GM21360 (cell line): ENCODE measurements at regions not wholly inside any gene's neighbourhood (a gene's known extent, or its start where the extent isn't known, plus 50 kb on each side); places are given as distances from the start of the nearest gene placed in this dataset.

Source experiments
- ATAC-seq: cut with Tn5 transposase; IDR thresholded peaks from one replicate; pipeline ENCODE4 v1.9.1; 2021; ENCODE audit warnings: mild to moderate bottlenecking, moderate library complexity; ENCODE audit not compliant: unreplicated experiment

DNA sequence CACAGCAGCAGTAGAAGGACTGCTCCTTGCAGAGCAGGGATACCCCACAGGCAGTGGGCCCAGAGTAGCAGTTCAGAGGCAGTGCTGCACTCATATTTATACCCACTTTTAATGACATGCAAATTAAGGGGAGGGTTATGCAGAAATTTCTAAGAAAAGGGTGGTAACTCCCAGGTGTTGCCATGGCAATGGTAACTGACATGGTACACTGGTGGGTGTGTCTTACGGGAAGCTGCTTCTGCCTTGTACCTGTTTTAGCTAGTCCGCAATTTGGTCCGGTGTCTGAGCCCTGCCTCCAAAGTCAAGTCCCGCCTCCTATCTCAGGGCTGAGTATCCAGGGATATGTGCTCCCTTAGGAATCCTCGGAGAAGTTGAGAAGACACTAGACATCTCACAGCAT is 79.2 kb upstream of the UQCRFS1 start:
- ATAC-seq = no peak

- no peak for ATAC-seq
Observed at GRCh38 chr19:29292562-29292961, 79.6 kb upstream of the UQCRFS1 start.

GRCh38 chr19:29293292-29293691 is 80.3 kb upstream of the UQCRFS1 start:
- ATAC-seq = no peak

- no peak for ATAC-seq
Observed at GRCh38 chr19:29293736-29294342, 80.9 kb upstream of the UQCRFS1 start.

- no peak for ATAC-seq
Observed at GRCh38 chr19:29294343-29294811, 81.4 kb upstream of the UQCRFS1 start.

DNA sequence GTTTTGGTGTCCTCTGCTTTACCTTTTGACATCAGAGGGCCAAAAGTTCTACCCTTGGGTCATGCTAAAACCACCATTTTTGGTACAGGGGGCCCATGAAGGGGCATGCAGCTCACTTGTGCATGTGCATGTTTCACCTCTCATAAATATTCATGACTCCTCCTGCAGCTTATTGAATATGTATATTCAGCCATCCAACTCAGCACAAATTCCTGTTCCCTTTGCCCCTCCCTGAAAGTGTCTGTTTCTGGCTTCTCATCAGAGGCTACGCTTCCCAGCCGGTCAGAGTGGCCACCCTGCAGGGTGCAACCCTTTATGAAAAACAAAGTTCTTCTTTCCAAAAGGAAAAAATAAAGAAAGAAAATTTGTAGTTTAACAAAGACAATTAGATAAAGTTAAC is 82.3 kb upstream of the UQCRFS1 start:
- ATAC-seq = no peak

DNA sequence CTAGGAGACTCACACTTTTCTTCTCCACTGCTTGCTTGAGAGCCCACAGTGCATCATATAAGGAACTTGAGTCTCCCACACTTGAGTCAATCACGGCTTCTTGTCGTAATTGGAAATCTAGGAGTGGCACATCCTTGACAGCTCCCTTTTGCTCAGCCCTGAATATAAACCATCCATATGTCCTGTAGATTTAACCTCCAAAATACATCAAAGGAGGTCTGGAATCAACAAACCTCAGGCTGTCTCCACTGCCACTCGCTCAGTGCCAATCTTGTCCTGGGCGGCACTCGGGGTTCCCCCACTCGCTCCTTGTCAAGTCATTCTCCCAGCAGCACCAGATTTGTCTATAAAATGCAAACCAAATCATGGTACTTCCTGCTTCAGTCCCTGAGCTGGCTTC is 84.4 kb upstream of the UQCRFS1 start:
- no peak for ATAC-seq

DNA sequence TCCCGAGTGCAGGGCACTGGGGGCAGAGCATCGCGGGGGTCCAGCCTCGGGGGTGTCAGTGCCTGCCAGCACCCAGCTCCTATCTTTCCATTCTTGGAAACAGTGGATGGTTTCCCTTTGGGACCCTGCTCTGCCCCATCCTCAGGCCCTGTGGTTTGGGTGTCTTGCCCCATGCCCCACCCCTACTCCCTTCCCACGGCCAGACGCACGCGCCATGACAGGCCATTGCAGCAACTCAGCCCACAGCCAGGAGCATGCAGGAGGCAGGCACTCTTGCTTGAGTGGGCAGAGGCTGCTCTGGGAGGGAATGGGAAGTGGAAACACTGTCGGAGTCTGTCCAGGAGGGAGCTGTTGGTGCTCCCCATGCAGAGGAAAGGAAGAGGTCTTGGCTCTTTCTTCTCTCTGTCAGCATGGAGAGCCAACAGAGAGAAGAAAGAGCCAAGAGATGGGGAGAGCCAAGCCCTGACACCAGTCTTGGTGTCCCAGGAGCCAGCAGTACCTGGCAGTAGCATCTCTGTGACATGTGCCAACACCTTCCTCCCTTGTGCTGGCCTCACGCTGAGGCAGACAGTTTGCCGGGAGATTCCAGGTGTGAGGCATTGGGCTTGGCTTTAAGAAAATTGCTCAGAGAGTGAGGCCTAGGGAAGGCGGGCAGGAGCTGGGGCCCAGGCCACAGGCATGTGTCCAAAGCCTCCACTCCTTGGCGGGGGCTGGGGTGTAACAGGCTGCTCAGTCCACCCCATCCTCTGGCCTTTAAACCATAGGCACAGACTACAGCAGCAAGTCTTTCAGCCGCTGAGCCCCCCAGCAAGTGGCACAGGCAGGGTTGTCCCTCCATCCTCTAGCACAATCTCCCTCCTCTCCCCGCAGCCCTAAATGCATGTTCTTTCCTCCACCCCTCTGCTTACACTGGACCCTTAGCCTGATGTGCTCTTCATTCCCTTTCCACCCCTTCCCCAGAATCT is 86.7 kb upstream of the UQCRFS1 start:
- ATAC-seq = no peak

- ATAC-seq = no peak
Observed at GRCh38 chr19:29302002-29302928, 89.3 kb upstream of the UQCRFS1 start.

DNA sequence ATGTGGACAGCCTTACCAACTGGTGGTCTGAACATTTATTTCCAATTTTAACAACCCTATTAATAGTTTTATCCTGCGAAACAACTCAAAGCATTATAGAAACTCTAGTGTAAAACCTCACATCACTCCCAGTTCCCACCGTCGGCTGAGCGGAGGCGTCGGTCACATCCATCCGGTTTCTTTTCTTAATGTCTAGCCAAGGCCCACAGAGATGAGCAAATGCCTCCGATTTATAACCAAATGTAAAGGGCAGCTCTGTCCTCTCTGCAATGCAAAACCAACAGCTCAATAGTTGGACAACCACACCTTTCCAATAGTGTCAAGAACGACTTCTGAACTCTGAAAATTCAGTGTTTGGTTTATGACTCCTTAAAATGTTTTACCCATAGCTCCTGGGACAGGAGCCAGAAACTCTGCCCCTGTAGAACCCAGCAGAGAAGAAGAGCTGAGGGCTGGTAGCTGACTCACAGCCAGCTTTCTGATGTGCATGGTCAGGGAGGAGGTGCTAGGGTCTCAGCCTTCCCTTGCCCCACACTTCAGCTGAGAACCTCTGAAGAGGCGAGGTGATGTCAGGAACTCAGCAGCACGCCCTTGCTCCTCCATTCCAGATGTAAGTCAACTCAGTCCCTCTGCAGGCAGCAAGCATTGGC is 90.2 kb upstream of the UQCRFS1 start:
- ATAC-seq = no peak

- no peak for ATAC-seq
Observed at GRCh38 chr19:29303719-29304090, 90.8 kb upstream of the UQCRFS1 start.

GRCh38 chr19:29305268-29305667 is 92.3 kb upstream of the UQCRFS1 start:
- ATAC-seq = no peak

DNA sequence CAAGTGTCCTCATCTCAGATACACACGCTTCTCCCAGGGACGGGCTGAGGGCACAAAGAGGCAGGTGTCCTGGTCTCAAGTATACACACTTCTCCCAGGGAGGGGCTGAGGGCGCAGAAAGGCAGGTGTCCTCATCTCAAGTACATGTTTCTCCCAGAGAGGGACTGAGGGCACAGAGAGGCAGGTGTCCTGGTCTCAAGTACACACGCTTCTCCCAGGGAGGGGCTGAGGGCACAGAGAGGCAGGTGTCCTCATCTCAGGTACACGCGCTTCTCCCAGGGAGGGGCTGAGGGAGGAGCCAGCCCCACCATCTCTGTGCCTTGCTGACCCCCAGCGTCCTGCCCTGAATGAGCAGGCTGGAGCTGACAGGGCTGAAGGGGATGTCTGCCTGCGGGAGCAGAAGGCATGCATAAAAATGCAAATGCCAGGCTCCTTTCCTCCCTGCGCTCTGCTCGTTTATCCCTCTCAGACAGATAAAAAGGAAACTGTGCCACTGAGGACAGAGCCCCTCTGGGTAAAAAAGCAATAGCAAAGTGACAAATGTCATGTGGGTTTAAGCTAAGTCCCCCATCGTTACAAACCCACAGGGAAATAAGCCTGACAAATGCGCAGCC is 96.1 kb upstream of the UQCRFS1 start:
- no peak for ATAC-seq

- ATAC-seq = no peak
Observed at GRCh38 chr19:29309637-29310036, 96.7 kb upstream of the UQCRFS1 start.

- no peak for ATAC-seq
Observed at GRCh38 chr19:29311191-29311790, 98.3 kb upstream of the UQCRFS1 start.

GRCh38 chr19:29315556-29316190 is 102.7 kb upstream of the UQCRFS1 start:
- no peak for ATAC-seq

DNA sequence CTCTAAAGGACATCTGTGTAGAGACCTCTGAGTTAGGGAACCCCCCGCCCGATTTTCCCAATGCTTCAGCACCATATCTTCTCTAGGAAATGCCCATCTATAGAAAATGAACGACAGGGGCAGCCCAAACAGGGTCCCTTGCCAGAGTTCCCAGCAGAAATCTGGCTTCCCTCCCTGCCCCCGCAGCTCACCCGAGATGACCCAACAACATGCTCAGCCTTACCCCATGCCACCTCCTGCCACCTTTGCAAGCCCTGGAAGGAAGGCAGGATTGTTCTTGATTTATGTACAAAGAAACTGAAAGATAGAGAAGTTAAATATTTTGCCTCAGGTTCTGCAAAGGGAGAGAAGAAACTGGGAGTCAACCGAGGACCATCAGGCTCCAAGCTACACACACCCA is 105.6 kb upstream of the UQCRFS1 start:
- no peak for ATAC-seq

- no peak for ATAC-seq
Observed at GRCh38 chr19:29320086-29320485, 107.1 kb upstream of the UQCRFS1 start.

- no peak for ATAC-seq
Observed at GRCh38 chr19:29320618-29321017, 107.7 kb upstream of the UQCRFS1 start.
